ENCODE measurements at regions not wholly inside any gene's neighbourhood (a gene's known extent, or its start where the extent isn't known, plus 50 kb on each side); places are given as distances from the start of the nearest gene placed in this dataset.

DNA sequence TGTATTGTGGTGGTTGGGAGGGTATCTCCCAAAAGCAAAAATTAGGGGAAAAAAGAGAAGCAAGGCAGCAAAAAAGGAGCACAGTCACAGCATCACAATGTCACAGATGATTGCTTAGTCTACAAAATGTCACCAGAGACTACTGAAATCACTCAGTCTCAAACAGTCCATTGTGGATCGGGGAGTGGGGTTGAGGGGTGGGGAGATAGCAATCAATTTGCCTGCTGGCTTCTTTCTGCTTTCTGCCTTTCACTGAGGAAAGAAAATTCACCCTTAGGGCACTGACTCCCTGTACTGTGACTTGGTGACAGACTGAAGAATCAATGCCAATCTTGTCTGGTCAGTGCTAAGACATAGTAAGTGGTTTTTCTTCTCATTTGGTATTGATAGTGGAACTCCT is 2127.1 kb upstream of the PCDH20 start:
- H3K36me3 ChIP-seq: no peaks in the 10 kb centered on the region
- H3K4me3 ChIP-seq (ENCODE audit: low read depth, low read length): no peak overlapping the region
- TF ChIP-seq, protein P1, sequence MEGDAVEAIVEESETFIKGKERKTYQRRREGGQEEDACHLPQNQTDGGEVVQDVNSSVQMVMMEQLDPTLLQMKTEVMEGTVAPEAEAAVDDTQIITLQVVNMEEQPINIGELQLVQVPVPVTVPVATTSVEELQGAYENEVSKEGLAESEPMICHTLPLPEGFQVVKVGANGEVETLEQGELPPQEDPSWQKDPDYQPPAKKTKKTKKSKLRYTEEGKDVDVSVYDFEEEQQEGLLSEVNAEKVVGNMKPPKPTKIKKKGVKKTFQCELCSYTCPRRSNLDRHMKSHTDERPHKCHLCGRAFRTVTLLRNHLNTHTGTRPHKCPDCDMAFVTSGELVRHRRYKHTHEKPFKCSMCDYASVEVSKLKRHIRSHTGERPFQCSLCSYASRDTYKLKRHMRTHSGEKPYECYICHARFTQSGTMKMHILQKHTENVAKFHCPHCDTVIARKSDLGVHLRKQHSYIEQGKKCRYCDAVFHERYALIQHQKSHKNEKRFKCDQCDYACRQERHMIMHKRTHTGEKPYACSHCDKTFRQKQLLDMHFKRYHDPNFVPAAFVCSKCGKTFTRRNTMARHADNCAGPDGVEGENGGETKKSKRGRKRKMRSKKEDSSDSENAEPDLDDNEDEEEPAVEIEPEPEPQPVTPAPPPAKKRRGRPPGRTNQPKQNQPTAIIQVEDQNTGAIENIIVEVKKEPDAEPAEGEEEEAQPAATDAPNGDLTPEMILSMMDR (IDR thresholded peaks at IDR 0.05; ENCODE audit: low read depth, low read length): no peak
- peak; percentile 21 for DNase-seq
- H3K27me3 ChIP-seq: no peaks in the 10 kb centered on the region
- no peaks in the 10 kb centered on the region for H3K9me3 ChIP-seq
- H3K4me1 ChIP-seq: no peaks in the 10 kb centered on the region; the same call in 1 of the 2 replicates

DNA sequence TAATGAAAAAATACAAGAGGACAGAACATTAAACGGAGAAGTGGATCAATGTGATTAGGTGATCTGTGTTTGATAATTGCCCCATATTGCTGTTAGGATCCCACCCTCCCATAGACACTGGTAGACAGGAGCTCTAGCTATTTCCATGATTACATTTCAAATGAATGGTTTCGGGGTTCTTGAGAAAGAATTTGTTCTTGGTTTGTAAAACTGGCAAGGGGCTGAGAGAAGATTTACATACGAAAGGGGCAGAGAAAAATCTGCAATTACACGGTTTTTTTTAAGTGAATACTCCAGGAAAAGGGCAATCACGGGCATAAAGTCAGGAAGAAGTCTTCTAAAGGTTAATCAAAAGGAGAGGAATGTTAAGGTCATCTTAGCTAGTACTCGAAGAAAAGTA is 2125.7 kb upstream of the PCDH20 start:
- Histone ChIP-seq H3K27me3 (no peaks in the 10 kb centered on the region), H3K9me3 (no peaks in the 10 kb centered on the region), H3K4me1 (no peaks in the 10 kb centered on the region; the same call in 1 of the 2 replicates), H3K4me3 (ENCODE audit: low read depth, low read length) (no peak overlapping the region), H3K36me3 (no peaks in the 10 kb centered on the region)
- TF ChIP-seq, protein P1 (IDR thresholded peaks at IDR 0.05; ENCODE audit: low read depth, low read length): no peak
- no peak for DNase-seq

- H3K4me3 ChIP-seq (ENCODE audit: low read depth, low read length): no peak overlapping the region
- DNase-seq: no peak
- no peaks in the 10 kb centered on the region for H3K36me3 ChIP-seq
- TF ChIP-seq, protein P1 (IDR thresholded peaks at IDR 0.05; ENCODE audit: low read depth, low read length): no peak
- no peaks in the 10 kb centered on the region; the same call in 1 of the 2 replicates for H3K4me1 ChIP-seq
- no peaks in the 10 kb centered on the region for H3K27me3 ChIP-seq
- no peaks in the 10 kb centered on the region for H3K9me3 ChIP-seq
Observed at GRCh38 chr13:63540061-63540460, 2124.4 kb upstream of the PCDH20 start.

GRCh38 chr13:63517371-63517770 is 2101.7 kb upstream of the PCDH20 start:
- H3K36me3 ChIP-seq: no peaks in the 10 kb centered on the region
- TF ChIP-seq, protein P1 (IDR thresholded peaks at IDR 0.05; ENCODE audit: low read depth, low read length): no peak
- DNase-seq: no peak

DNA sequence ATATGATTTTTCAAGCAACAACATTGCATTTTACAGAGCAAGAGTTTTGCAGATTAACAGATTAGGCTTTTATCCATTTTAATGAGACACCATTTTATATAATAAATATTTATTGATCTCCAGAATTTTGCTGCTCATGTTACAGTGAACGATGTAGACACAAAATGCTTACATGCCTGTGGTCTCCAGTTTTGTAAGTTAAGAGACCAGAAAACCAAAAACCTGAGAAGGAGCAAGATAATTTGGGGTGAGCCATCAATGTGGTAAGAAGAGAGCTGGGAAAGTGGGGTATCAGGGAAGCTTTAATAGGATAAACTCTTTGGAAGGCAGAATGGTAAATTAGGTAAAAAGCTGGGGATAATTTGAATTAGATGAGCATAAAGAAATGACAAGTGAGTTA is 2100.5 kb upstream of the PCDH20 start:
- TF ChIP-seq, protein P1 (IDR thresholded peaks at IDR 0.05; ENCODE audit: low read depth, low read length): no peak

More at GRCh38 chr13:63517371-63517770, 2101.7 kb upstream of the PCDH20 start:
- H3K27me3 ChIP-seq: no peaks in the 10 kb centered on the region
- no peak overlapping the region for H3K4me3 ChIP-seq (ENCODE audit: low read depth, low read length)
- H3K9me3 ChIP-seq: no peaks in the 10 kb centered on the region
- H3K4me1 ChIP-seq: no peaks in the 10 kb centered on the region

DNA sequence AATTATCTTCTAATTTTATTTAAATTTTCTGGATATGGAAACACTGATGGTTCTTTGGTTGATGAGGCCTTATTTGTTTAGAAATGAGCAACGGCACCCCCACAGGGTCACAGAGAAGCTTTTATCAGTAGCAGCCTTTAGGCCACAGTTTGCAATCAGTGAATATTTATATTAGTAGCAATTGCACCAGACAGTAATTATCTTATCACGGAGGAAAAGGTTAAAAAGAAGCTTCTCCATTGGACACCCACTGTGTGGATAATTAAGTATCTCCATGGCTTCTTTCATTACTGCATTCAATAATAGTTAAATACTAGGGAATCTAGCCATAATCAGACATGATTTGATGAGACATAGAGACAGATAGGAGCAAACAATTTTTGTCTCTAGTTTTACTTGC is 2099.2 kb upstream of the PCDH20 start:
- Histone ChIP-seq H3K4me1 (no peaks in the 10 kb centered on the region), H3K36me3 (no peaks in the 10 kb centered on the region), H3K27me3 (no peaks in the 10 kb centered on the region), H3K4me3 (ENCODE audit: low read depth, low read length) (no peak overlapping the region), H3K9me3 (no peaks in the 10 kb centered on the region)
- DNase-seq: no peak
- TF ChIP-seq, protein P1 (IDR thresholded peaks at IDR 0.05; ENCODE audit: low read depth, low read length): no peak

More for the DNA sequence above, 2100.5 kb upstream of the PCDH20 start:
- Histone ChIP-seq H3K9me3 (no peaks in the 10 kb centered on the region), H3K36me3 (no peaks in the 10 kb centered on the region), H3K27me3 (no peaks in the 10 kb centered on the region), H3K4me3 (ENCODE audit: low read depth, low read length) (no peak overlapping the region), H3K4me1 (no peaks in the 10 kb centered on the region)
- DNase-seq: no peak

Measured in BE2C (cell line).